ENCODE measurements at regions not wholly inside any gene's neighbourhood (a gene's known extent, or its start where the extent isn't known, plus 50 kb on each side); places are given as distances from the start of the nearest gene placed in this dataset.
A peak's percentile ranks its signal among the peaks of the same experiment; 100 is the strongest.

DNA sequence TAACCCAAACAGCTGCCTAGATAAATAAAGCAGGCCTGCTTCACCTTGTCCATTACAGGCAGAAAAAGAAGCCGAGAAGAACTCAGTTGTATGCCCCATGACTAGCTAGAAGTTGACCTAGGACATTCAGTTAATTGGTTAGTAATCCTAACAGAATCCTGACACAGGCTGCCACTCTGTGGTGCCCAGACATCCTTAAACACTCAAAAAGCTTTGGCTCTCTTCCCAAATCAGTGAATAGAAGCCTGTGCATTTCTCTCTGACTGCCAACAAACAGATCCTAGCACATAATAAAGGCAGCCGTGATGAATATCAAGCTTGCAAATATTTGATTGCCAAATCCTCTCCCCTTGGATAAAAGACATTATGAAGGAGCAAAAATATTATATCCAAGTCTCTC, 519.1 kb upstream of the EYS start (continued):
- TF ChIP-seq, protein P1, sequence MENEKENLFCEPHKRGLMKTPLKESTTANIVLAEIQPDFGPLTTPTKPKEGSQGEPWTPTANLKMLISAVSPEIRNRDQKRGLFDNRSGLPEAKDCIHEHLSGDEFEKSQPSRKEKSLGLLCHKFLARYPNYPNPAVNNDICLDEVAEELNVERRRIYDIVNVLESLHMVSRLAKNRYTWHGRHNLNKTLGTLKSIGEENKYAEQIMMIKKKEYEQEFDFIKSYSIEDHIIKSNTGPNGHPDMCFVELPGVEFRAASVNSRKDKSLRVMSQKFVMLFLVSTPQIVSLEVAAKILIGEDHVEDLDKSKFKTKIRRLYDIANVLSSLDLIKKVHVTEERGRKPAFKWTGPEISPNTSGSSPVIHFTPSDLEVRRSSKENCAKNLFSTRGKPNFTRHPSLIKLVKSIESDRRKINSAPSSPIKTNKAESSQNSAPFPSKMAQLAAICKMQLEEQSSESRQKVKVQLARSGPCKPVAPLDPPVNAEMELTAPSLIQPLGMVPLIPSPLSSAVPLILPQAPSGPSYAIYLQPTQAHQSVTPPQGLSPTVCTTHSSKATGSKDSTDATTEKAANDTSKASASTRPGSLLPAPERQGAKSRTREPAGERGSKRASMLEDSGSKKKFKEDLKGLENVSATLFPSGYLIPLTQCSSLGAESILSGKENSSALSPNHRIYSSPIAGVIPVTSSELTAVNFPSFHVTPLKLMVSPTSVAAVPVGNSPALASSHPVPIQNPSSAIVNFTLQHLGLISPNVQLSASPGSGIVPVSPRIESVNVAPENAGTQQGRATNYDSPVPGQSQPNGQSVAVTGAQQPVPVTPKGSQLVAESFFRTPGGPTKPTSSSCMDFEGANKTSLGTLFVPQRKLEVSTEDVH (IDR thresholded peaks at IDR 0.05; ENCODE audit: low read depth, partially characterized antibody): no peak

DNA sequence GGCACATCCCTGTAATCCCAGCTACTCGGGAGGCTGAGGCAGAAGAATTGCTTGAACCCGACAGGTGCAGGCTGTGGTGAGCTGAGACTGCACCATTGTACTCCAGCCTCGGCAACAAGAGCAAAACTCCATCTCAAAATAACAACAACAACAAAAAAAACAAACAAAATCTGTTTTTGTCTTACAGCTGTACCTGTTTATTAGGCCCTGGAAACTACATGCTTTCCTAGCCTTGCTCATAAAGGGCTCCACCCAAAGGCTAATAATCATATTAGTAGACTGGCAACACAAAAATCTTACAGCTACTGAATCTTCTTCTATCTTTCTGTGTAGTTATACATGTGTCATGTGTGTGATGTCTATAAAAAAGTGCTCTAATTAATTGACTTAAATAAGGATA, 503.9 kb upstream of the EYS start:
- H3K79me2 ChIP-seq (ENCODE audit: control insufficient read depth, insufficient read depth, low read length): no peaks in the 10 kb centered on the region
- TF ChIP-seq ZNF561 (CRISPR knock-in tag; conservative IDR thresholded peaks at IDR 0.05): no peak
- peak; percentile 89 for TF ChIP-seq ZFP36 (IDR thresholded peaks at IDR 0.05; ENCODE audit: low read depth, low read length, partially characterized antibody)
- TF ChIP-seq MAFK (IDR thresholded peaks at IDR 0.05; ENCODE audit: low read length): no peak
- ChIA-PET CTCF (ENCODE audit: low intra/inter-chr PET ratio) (no interaction called here), POLR2A (no interaction called here)
- H3K9me3 ChIP-seq (replicated peaks; ENCODE audit: control insufficient read depth, insufficient read depth, low read depth, low read length): no peaks in the 10 kb centered on the region; the same call in 1 of the 2 replicates
- H4K20me1 ChIP-seq (replicated peaks; ENCODE audit: control insufficient read depth, insufficient read depth, low read length): no peaks in the 10 kb centered on the region
- intact Hi-C loops (cut with micrococcal nuclease): no loop called here
- FAIRE-seq (peak; percentile 15), ATAC-seq (no peak), DNase-seq (ENCODE audit: extremely low read depth in 1 of 4, low spot score in 3 of 4) (peak in 1 of 4 experiments; percentile 8)
- H3K9ac ChIP-seq (ENCODE audit: insufficient read depth in 1 of 2, low read depth in 2 of 2, low read length in 2 of 2): no peak overlapping the region
- no peaks in the 10 kb centered on the region for H3K36me3 ChIP-seq (ENCODE audit: control insufficient read depth, insufficient read depth, low read length)
- H3K9me1 ChIP-seq (ENCODE audit: control insufficient read depth, insufficient read depth, low read length): no peaks in the 10 kb centered on the region
- no peak overlapping the region for H3K4me3 ChIP-seq
- H3K4me1 ChIP-seq (replicated peaks in 1 of 2; ENCODE audit: control insufficient read depth in 2 of 2, insufficient read depth in 2 of 2, low read length in 2 of 2): no peaks in the 10 kb centered on the region
- H3K27ac ChIP-seq (ENCODE audit: extremely low read depth, low read depth, low read length): no peak overlapping the region
- H3K4me2 ChIP-seq (ENCODE audit: insufficient read depth, low read length): no peak overlapping the region
- H2AFZ ChIP-seq (ENCODE audit: low read depth, low read length): no peak overlapping the region
- H3K27me3 ChIP-seq (ENCODE audit: control insufficient read depth in 2 of 2, insufficient read depth in 2 of 2, low read length in 2 of 2): no peaks in the 10 kb centered on the region
- no TSS peak for BruUV-seq (replicated peaks)
- in situ Hi-C loops (cut with MboI): no loop called here
- 2% methylated on average over 3 of the region's 3 CpGs for WGBS (ENCODE audit: insufficient coverage, low coverage, missing lambda C conversion rate)

Measured in K562 (cell line).